ENCODE measurements at regions not wholly inside any gene's neighbourhood (a gene's known extent, or its start where the extent isn't known, plus 50 kb on each side); places are given as distances from the start of the nearest gene placed in this dataset.

- 10% methylated on average over 3 of the region's 3 CpGs for WGBS (ENCODE audit: low lambda C conversion rate)
Measured at GRCh38 chr12:92987362-92987761, 58.3 kb upstream of the EEA1 start.

DNA sequence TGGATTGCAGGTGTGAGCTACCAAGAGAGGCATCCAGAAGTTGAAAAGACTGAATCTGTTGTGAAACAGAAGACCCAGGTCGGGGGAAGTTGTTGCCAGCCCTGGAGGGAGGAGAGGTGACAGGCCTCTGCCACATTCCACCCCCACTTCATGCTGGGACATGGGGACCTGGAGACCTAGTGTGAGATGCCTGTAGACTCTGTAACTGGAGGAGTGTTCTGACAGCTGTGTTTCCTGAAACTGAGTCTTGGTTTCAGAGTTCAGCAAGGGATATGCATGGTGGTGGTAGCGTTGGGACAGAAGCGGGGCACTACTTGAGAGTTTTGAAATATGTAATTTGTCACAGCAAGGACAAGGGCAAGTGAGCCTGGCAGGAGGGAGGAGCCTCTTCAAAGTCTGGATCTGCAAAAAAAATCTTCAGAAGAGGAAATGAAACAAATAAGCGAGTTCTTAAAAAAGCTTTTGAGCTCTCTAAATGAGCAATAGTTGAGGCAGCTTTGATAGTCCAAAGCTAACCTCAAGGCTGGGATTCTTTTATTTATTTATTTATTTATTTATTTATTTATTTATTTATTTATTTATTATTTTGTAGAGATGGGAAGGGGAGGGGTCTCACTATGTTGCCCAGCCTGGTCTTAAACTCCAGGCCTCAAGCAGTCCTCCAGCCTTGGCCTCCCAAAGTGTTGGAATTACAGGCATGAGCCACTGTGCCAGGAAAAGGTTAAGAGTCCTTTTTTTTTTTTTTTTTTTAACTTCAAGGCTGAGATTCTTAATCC is 58.9 kb upstream of the EEA1 start:
- POLR2A ChIA-PET = interaction anchor here (0.6 kb wide), 1 partner anchor 311 kb away, joined by 3 read pairs; no protein-coding TSS in a partner anchor
- TF ChIP-seq POLR2AphosphoS5 (IDR thresholded peaks at IDR 0.05; ENCODE audit: low read depth, low read length) = no peak
- TF ChIP-seq CHD2 (IDR thresholded peaks at IDR 0.05; ENCODE audit: low read length, partially characterized antibody) = no peak

More at GRCh38 chr12:92987362-92987761, 58.3 kb upstream of the EEA1 start:
- Histone ChIP-seq H3K4me3 (ENCODE audit: low read depth in 2 of 2, low read length in 1 of 2) (no peak overlapping the region; a peak in 1 of 4 replicates), H3K27ac (ENCODE audit: low read depth in 2 of 2, low read length in 1 of 2) (peak overlapping the region in 1 of 2 experiments; percentile 34; a peak in 1 of 4 replicates), H3K36me3 (replicated peaks in 1 of 2; ENCODE audit: control insufficient read depth in 1 of 2, insufficient read depth in 2 of 2, low read length in 1 of 2) (no peaks in the 10 kb centered on the region), H3K79me2 (ENCODE audit: insufficient read depth) (no peaks in the 10 kb centered on the region), H2AFZ (ENCODE audit: low read depth) (no peak overlapping the region), H3K27me3 (ENCODE audit: insufficient read depth) (no peaks in the 10 kb centered on the region), H3F3A (replicated peaks; ENCODE audit: insufficient read depth) (no peaks in the 10 kb centered on the region), H3K9me2 (no peaks in the 10 kb centered on the region), H3K9ac (no peak overlapping the region), H3K9me3 (peaks cover 9% of the 10 kb centered on the region; the same call in 1 of the 2 replicates), H4K20me1 (ENCODE audit: insufficient read depth) (no peaks in the 10 kb centered on the region), H3K4me2 (no peak overlapping the region), H3K4me1 (ENCODE audit: control insufficient read depth in 1 of 2, insufficient read depth in 2 of 2, low read depth in 1 of 2, low read length in 1 of 2) (peaks cover 0 to 5% of the 10 kb centered on the region in 2 experiments; a peak in 1 of 4 replicates)
- ChIA-PET CTCF (interaction anchor here (0.5 to 6.4 kb wide), 59 partner anchors 9 to 1114 kb away, joined by 3 to 102 read pairs (median 4); partner anchors contain the start of gene EEA1), POLR2A (interaction anchor here (0.6 kb wide), 1 partner anchor 312 kb away, joined by 3 read pairs; no protein-coding TSS in a partner anchor)
- peak; percentile 48 for DNase-seq
- TF ChIP-seq, protein P1, sequence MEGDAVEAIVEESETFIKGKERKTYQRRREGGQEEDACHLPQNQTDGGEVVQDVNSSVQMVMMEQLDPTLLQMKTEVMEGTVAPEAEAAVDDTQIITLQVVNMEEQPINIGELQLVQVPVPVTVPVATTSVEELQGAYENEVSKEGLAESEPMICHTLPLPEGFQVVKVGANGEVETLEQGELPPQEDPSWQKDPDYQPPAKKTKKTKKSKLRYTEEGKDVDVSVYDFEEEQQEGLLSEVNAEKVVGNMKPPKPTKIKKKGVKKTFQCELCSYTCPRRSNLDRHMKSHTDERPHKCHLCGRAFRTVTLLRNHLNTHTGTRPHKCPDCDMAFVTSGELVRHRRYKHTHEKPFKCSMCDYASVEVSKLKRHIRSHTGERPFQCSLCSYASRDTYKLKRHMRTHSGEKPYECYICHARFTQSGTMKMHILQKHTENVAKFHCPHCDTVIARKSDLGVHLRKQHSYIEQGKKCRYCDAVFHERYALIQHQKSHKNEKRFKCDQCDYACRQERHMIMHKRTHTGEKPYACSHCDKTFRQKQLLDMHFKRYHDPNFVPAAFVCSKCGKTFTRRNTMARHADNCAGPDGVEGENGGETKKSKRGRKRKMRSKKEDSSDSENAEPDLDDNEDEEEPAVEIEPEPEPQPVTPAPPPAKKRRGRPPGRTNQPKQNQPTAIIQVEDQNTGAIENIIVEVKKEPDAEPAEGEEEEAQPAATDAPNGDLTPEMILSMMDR (IDR thresholded peaks at IDR 0.05) = peak; percentile 72
- TF ChIP-seq TEAD4 (IDR thresholded peaks at IDR 0.05; ENCODE audit: borderline replicate concordance, insufficient read depth) (no peak), GABPA (IDR thresholded peaks at IDR 0.05; ENCODE audit: low read depth) (no peak), SMC3 (IDR thresholded peaks at IDR 0.05; ENCODE audit: low read depth, low read length) (peak; percentile 78), RAD21 (IDR thresholded peaks at IDR 0.05; ENCODE audit: low read length) (peak; percentile 91)

More for the DNA sequence above, 58.9 kb upstream of the EEA1 start:
- Histone ChIP-seq H3K27ac (ENCODE audit: low read depth in 2 of 2, low read length in 1 of 2) (peak overlapping the region in 1 of 2 experiments; percentile 34; a peak in 1 of 4 replicates), H3K4me2 (no peak overlapping the region), H3K9me3 (peaks cover 6% of the 10 kb centered on the region), H3K9ac (no peak overlapping the region), H3K9me2 (no peaks in the 10 kb centered on the region), H3F3A (replicated peaks; ENCODE audit: insufficient read depth) (no peaks in the 10 kb centered on the region), H2AFZ (ENCODE audit: low read depth) (no peak overlapping the region), H3K4me1 (ENCODE audit: control insufficient read depth in 1 of 2, insufficient read depth in 2 of 2, low read depth in 1 of 2, low read length in 1 of 2) (peaks cover 0 to 5% of the 10 kb centered on the region in 2 experiments; a peak in 1 of 4 replicates), H3K79me2 (ENCODE audit: insufficient read depth) (no peaks in the 10 kb centered on the region), H4K20me1 (ENCODE audit: insufficient read depth) (no peaks in the 10 kb centered on the region), H3K4me3 (ENCODE audit: low read depth in 2 of 2, low read length in 1 of 2) (no peak overlapping the region), H3K27me3 (ENCODE audit: insufficient read depth) (no peaks in the 10 kb centered on the region), H3K36me3 (replicated peaks in 1 of 2; ENCODE audit: control insufficient read depth in 1 of 2, insufficient read depth in 2 of 2, low read length in 1 of 2) (no peaks in the 10 kb centered on the region)
- WGBS (ENCODE audit: low lambda C conversion rate) = 90% methylated on average over 4 of the region's 4 CpGs
- CTCF ChIA-PET = interaction anchor here (0.5 to 6.4 kb wide), 50 partner anchors 8 to 1113 kb away, joined by 3 to 102 read pairs (median 4); partner anchors contain the start of gene EEA1
- DNase-seq = no peak

Measured in SK-N-SH (cell line).